ENCODE measurements at regions not wholly inside any gene's neighbourhood (a gene's known extent, or its start where the extent isn't known, plus 50 kb on each side); places are given as distances from the start of the nearest gene placed in this dataset.

GRCh38 chr7:1340031-1340430, 107.4 kb downstream of the UNCX start:
- peaks cover 5% of the 10 kb centered on the region; the same call in 1 of the 2 replicates for H3K4me1 Mint-ChIP-seq (ENCODE audit: low read depth)
- H3K27me3 Mint-ChIP-seq (ENCODE audit: insufficient read depth): peaks cover 26% of the 10 kb centered on the region
- no peak for DNase-seq
- H3K9me3 Mint-ChIP-seq: peaks cover 26% of the 10 kb centered on the region
- no peak overlapping the region for H3K27ac Mint-ChIP-seq
- H3K36me3 Mint-ChIP-seq (ENCODE audit: low read depth): peaks cover 8% of the 10 kb centered on the region; the same call in 1 of the 2 replicates
- no peak overlapping the region for H3K4me3 Mint-ChIP-seq
- no peak for TF ChIP-seq CTCF (IDR thresholded peaks at IDR 0.05)

- peaks cover 25% of the 10 kb centered on the region for H3K9me3 Mint-ChIP-seq
- DNase-seq: no peak
- peaks cover 25% of the 10 kb centered on the region for H3K27me3 Mint-ChIP-seq (ENCODE audit: insufficient read depth)
- TF ChIP-seq CTCF (IDR thresholded peaks at IDR 0.05): no peak
- H3K4me1 Mint-ChIP-seq (ENCODE audit: low read depth): peaks cover 5% of the 10 kb centered on the region; the same call in 1 of the 2 replicates
- H3K36me3 Mint-ChIP-seq (ENCODE audit: low read depth): peaks cover 8% of the 10 kb centered on the region; the same call in 1 of the 2 replicates
- H3K27ac Mint-ChIP-seq: no peak overlapping the region
- H3K4me3 Mint-ChIP-seq: no peak overlapping the region
Observed at GRCh38 chr7:1340461-1341360, 108.0 kb downstream of the UNCX start.

GRCh38 chr7:1341361-1342089, 108.9 kb downstream of the UNCX start:
- Mint-ChIP-seq H3K27me3 (ENCODE audit: insufficient read depth) (peaks cover 21% of the 10 kb centered on the region), H3K36me3 (ENCODE audit: low read depth) (peaks cover 8% of the 10 kb centered on the region; the same call in 1 of the 2 replicates), H3K4me3 (no peak overlapping the region), H3K27ac (no peak overlapping the region), H3K9me3 (peaks cover 17% of the 10 kb centered on the region), H3K4me1 (ENCODE audit: low read depth) (peaks cover 5% of the 10 kb centered on the region; the same call in 1 of the 2 replicates)
- TF ChIP-seq CTCF (IDR thresholded peaks at IDR 0.05): no peak
- no peak for DNase-seq

- H3K27ac Mint-ChIP-seq: no peak overlapping the region
- no peak for TF ChIP-seq CTCF (IDR thresholded peaks at IDR 0.05)
- no peak overlapping the region for H3K4me3 Mint-ChIP-seq
- H3K27me3 Mint-ChIP-seq (ENCODE audit: insufficient read depth): peaks cover 24% of the 10 kb centered on the region
- H3K4me1 Mint-ChIP-seq (ENCODE audit: low read depth): peaks cover 5% of the 10 kb centered on the region; the same call in 1 of the 2 replicates
- H3K36me3 Mint-ChIP-seq (ENCODE audit: low read depth): peaks cover 8% of the 10 kb centered on the region; the same call in 1 of the 2 replicates
- DNase-seq: no peak
- peaks cover 11% of the 10 kb centered on the region for H3K9me3 Mint-ChIP-seq
Observed at GRCh38 chr7:1342090-1342640, 109.5 kb downstream of the UNCX start.

GRCh38 chr7:1343551-1343950, 110.9 kb downstream of the UNCX start:
- no peak overlapping the region for H3K27ac Mint-ChIP-seq
- no peaks in the 10 kb centered on the region for H3K9me3 Mint-ChIP-seq
- peaks cover 5% of the 10 kb centered on the region; the same call in 1 of the 2 replicates for H3K4me1 Mint-ChIP-seq (ENCODE audit: low read depth)
- no peak for TF ChIP-seq CTCF (IDR thresholded peaks at IDR 0.05)
- peaks cover 22% of the 10 kb centered on the region for H3K27me3 Mint-ChIP-seq (ENCODE audit: insufficient read depth)
- no peaks in the 10 kb centered on the region for H3K36me3 Mint-ChIP-seq (ENCODE audit: low read depth)
- no peak overlapping the region for H3K4me3 Mint-ChIP-seq
- DNase-seq: no peak
